ENCODE measurements at regions not wholly inside any gene's neighbourhood (a gene's known extent, or its start where the extent isn't known, plus 50 kb on each side); places are given as distances from the start of the nearest gene placed in this dataset.
A peak's percentile ranks its signal among the peaks of the same experiment; 100 is the strongest.

- in situ Hi-C loops (cut with HindIII; ENCODE audit: low pct_ligation_motif_present, low pct_unique_long_range_greater_than_20kb, low sequenced_read_pairs) = no loop called here
- DNase-seq = peak; percentile 59
Measured at GRCh38 chr4:117417856-117418255, 332.5 kb upstream of the TRAM1L1 start.

- in situ Hi-C loops (cut with HindIII; ENCODE audit: low pct_ligation_motif_present, low pct_unique_long_range_greater_than_20kb, low sequenced_read_pairs) = no loop called here
- no peak for DNase-seq
Measured at GRCh38 chr4:117420948-117421347, 335.6 kb upstream of the TRAM1L1 start.

- in situ Hi-C loops (cut with HindIII; ENCODE audit: low pct_ligation_motif_present, low pct_unique_long_range_greater_than_20kb, low sequenced_read_pairs) = no loop called here
- no peak for DNase-seq
Measured at GRCh38 chr4:117421706-117422105, 336.3 kb upstream of the TRAM1L1 start.

GRCh38 chr4:117422297-117422696 is 336.9 kb upstream of the TRAM1L1 start:
- no peak for DNase-seq
- in situ Hi-C loops (cut with HindIII; ENCODE audit: low pct_ligation_motif_present, low pct_unique_long_range_greater_than_20kb, low sequenced_read_pairs) = no loop called here

GRCh38 chr4:117425636-117426035 is 340.3 kb upstream of the TRAM1L1 start:
- in situ Hi-C loops (cut with HindIII; ENCODE audit: low pct_ligation_motif_present, low pct_unique_long_range_greater_than_20kb, low sequenced_read_pairs) = no loop called here
- DNase-seq = no peak

GRCh38 chr4:117428536-117428935 is 343.2 kb upstream of the TRAM1L1 start:
- in situ Hi-C loops (cut with HindIII; ENCODE audit: low pct_ligation_motif_present, low pct_unique_long_range_greater_than_20kb, low sequenced_read_pairs) = no loop called here
- DNase-seq = no peak

GRCh38 chr4:117429061-117429460 is 343.7 kb upstream of the TRAM1L1 start:
- in situ Hi-C loops (cut with HindIII; ENCODE audit: low pct_ligation_motif_present, low pct_unique_long_range_greater_than_20kb, low sequenced_read_pairs) = no loop called here
- no peak for DNase-seq

GRCh38 chr4:117429506-117429905 is 344.1 kb upstream of the TRAM1L1 start:
- in situ Hi-C loops (cut with HindIII; ENCODE audit: low pct_ligation_motif_present, low pct_unique_long_range_greater_than_20kb, low sequenced_read_pairs) = no loop called here
- no peak for DNase-seq

GRCh38 chr4:117434424-117434823 is 349.0 kb upstream of the TRAM1L1 start:
- no peak for DNase-seq
- in situ Hi-C loops (cut with HindIII; ENCODE audit: low pct_ligation_motif_present, low pct_unique_long_range_greater_than_20kb, low sequenced_read_pairs) = no loop called here

GRCh38 chr4:117447925-117448324 is 362.5 kb upstream of the TRAM1L1 start:
- in situ Hi-C loops (cut with HindIII; ENCODE audit: low pct_ligation_motif_present, low pct_unique_long_range_greater_than_20kb, low sequenced_read_pairs) = no loop called here
- DNase-seq = no peak

GRCh38 chr4:117455088-117455487 is 369.7 kb upstream of the TRAM1L1 start:
- in situ Hi-C loops (cut with HindIII; ENCODE audit: low pct_ligation_motif_present, low pct_unique_long_range_greater_than_20kb, low sequenced_read_pairs) = no loop called here
- DNase-seq = no peak

- in situ Hi-C loops (cut with HindIII; ENCODE audit: low pct_ligation_motif_present, low pct_unique_long_range_greater_than_20kb, low sequenced_read_pairs) = no loop called here
- DNase-seq = no peak
Measured at GRCh38 chr4:117466388-117466787, 381.0 kb upstream of the TRAM1L1 start.

- in situ Hi-C loops (cut with HindIII; ENCODE audit: low pct_ligation_motif_present, low pct_unique_long_range_greater_than_20kb, low sequenced_read_pairs) = no loop called here
- DNase-seq = no peak
Measured at GRCh38 chr4:117467404-117467803, 382.0 kb upstream of the TRAM1L1 start.

GRCh38 chr4:117474987-117475386 is 389.6 kb upstream of the TRAM1L1 start:
- DNase-seq = no peak
- in situ Hi-C loops (cut with HindIII; ENCODE audit: low pct_ligation_motif_present, low pct_unique_long_range_greater_than_20kb, low sequenced_read_pairs) = no loop called here

- in situ Hi-C loops (cut with HindIII; ENCODE audit: low pct_ligation_motif_present, low pct_unique_long_range_greater_than_20kb, low sequenced_read_pairs) = no loop called here
- no peak for DNase-seq
Measured at GRCh38 chr4:117477925-117478324, 392.5 kb upstream of the TRAM1L1 start.

GRCh38 chr4:117478702-117479101 is 393.3 kb upstream of the TRAM1L1 start:
- no peak for DNase-seq
- in situ Hi-C loops (cut with HindIII; ENCODE audit: low pct_ligation_motif_present, low pct_unique_long_range_greater_than_20kb, low sequenced_read_pairs) = no loop called here

- DNase-seq = no peak
- in situ Hi-C loops (cut with HindIII; ENCODE audit: low pct_ligation_motif_present, low pct_unique_long_range_greater_than_20kb, low sequenced_read_pairs) = no loop called here
Measured at GRCh38 chr4:117479673-117480072, 394.3 kb upstream of the TRAM1L1 start.

- DNase-seq = no peak
- in situ Hi-C loops (cut with HindIII; ENCODE audit: low pct_ligation_motif_present, low pct_unique_long_range_greater_than_20kb, low sequenced_read_pairs) = no loop called here
Measured at GRCh38 chr4:117481742-117482141, 396.4 kb upstream of the TRAM1L1 start.

GRCh38 chr4:117488692-117489091 is 403.3 kb upstream of the TRAM1L1 start:
- in situ Hi-C loops (cut with HindIII; ENCODE audit: low pct_ligation_motif_present, low pct_unique_long_range_greater_than_20kb, low sequenced_read_pairs) = no loop called here
- no peak for DNase-seq

- in situ Hi-C loops (cut with HindIII; ENCODE audit: low pct_ligation_motif_present, low pct_unique_long_range_greater_than_20kb, low sequenced_read_pairs) = no loop called here
Measured at GRCh38 chr4:117489107-117489506, 403.7 kb upstream of the TRAM1L1 start.

GRCh38 chr4:117491516-117491915 is 406.1 kb upstream of the TRAM1L1 start:
- in situ Hi-C loops (cut with HindIII; ENCODE audit: low pct_ligation_motif_present, low pct_unique_long_range_greater_than_20kb, low sequenced_read_pairs) = no loop called here
- DNase-seq = no peak

More at GRCh38 chr4:117489107-117489506, 403.7 kb upstream of the TRAM1L1 start:
- no peak for DNase-seq
